K562 (cell line): ENCODE measurements at regions not wholly inside any gene's neighbourhood (a gene's known extent, or its start where the extent isn't known, plus 50 kb on each side); places are given as distances from the start of the nearest gene placed in this dataset.

Experiments
- BHLHE40 ChIP-seq: IDR thresholded peaks from 2 replicates; pipeline ENCODE4 v1.6.1; 2011; ENCODE audit warnings: low read length, improper control_type of control experiment
- CCAR2 ChIP-seq: fragments of 200-400 bp; formaldehyde crosslinking; IDR thresholded peaks from 2 replicates; pipeline ENCODE4 v1.6.1; 2017; ENCODE audit warnings: mild to moderate bottlenecking, low read depth, low read length
- DIDO1 ChIP-seq: fragments of 450-650 bp; IDR thresholded peaks from 2 replicates; pipeline ENCODE4 v1.6.1; 2016; ENCODE audit warnings: low read depth, missing biosample characterization, missing genetic modification characterization
- MGA ChIP-seq: fragments of 450-650 bp; IDR thresholded peaks from 2 replicates; pipeline ENCODE4 v1.6.1; 2016; ENCODE audit warnings: mild to moderate bottlenecking, moderate library complexity
- NEUROD1 ChIP-seq: fragments of 150-350 bp; IDR thresholded peaks from 2 replicates; pipeline ENCODE4 v1.6.1; 2014; ENCODE audit warnings: borderline replicate concordance, low read length, low read depth; ENCODE audit not compliant: partially characterized antibody
- RFX5 ChIP-seq: IDR thresholded peaks from 2 replicates; pipeline ENCODE4 v1.6.1; 2011; ENCODE audit warnings: low read depth, mild to moderate bottlenecking, improper control_type of control experiment, low read length
- SMAD3 ChIP-seq: fragments of 450-650 bp; formaldehyde crosslinking; conservative IDR thresholded peaks from 2 replicates; pipeline ENCODE4 v1.4.0; 2020; ENCODE audit warnings: mild to moderate bottlenecking
- SMC3 ChIP-seq: conservative IDR thresholded peaks from 2 replicates; pipeline ENCODE4 v1.6.1; 2011; ENCODE audit warnings: low read depth, low read length, improper control_type of control experiment; ENCODE audit not compliant: insufficient read depth
- TFAP4 ChIP-seq: sonication (generic); formaldehyde crosslinking; IDR thresholded peaks from 2 replicates; pipeline ENCODE4 v1.8.0; 2022; ENCODE audit warnings: missing genetic modification reagents, mild to moderate bottlenecking, moderate library complexity, borderline replicate concordance
- TSC22D4 ChIP-seq: fragments of 450-650 bp; IDR thresholded peaks from 2 replicates; pipeline ENCODE4 v1.6.1; 2016; ENCODE audit warnings: missing genetic modification characterization, missing biosample characterization, control low read depth
- USF2 ChIP-seq: sonication (generic); formaldehyde crosslinking; IDR thresholded peaks from 2 replicates; pipeline ENCODE4 v1.5.0; 2020; ENCODE audit warnings: missing genetic modification reagents
- ZBTB1 ChIP-seq: sonication (generic); formaldehyde crosslinking; IDR thresholded peaks from 2 replicates; pipeline ENCODE4 v1.8.1; 2023; ENCODE audit warnings: missing genetic modification reagents, low read depth, mild to moderate bottlenecking, borderline replicate concordance
- ZC3H8 ChIP-seq: fragments of 450-650 bp; IDR thresholded peaks from 2 replicates; pipeline ENCODE4 v1.6.1; 2017
- ZEB2 ChIP-seq: fragments of 450-650 bp; IDR thresholded peaks from 2 replicates; pipeline ENCODE4 v1.6.1; 2016
- ZNF561 ChIP-seq: fragments of 450-650 bp; formaldehyde crosslinking; conservative IDR thresholded peaks from 2 replicates; pipeline ENCODE4 v1.4.0; 2020; ENCODE audit warnings: mild to moderate bottlenecking, moderate library complexity
- ZNF75A ChIP-seq: fragments of 450-650 bp; formaldehyde crosslinking; IDR thresholded peaks from 2 replicates; pipeline ENCODE4 v1.4.0; 2020; ENCODE audit warnings: mild to moderate bottlenecking

- peak; percentile 80 for TF ChIP-seq MGA
- no peak for TF ChIP-seq TFAP4 (CRISPR knock-in tag)
- no peak for TF ChIP-seq DIDO1
- TF ChIP-seq ZNF75A (CRISPR knock-in tag), result no peak
- TF ChIP-seq CCAR2, result no peak
- no peak for TF ChIP-seq USF2 (CRISPR knock-in tag)
- no peak for TF ChIP-seq ZBTB1
- peak; percentile 97 for TF ChIP-seq SMC3
- TF ChIP-seq ZC3H8, result no peak
- TF ChIP-seq ZEB2, result no peak
- no peak for TF ChIP-seq SMAD3
- TF ChIP-seq NEUROD1, result no peak
- TF ChIP-seq BHLHE40, result peak; percentile 39; the same call in 1 of the 2 replicates
- no peak for TF ChIP-seq RFX5
- TF ChIP-seq ZNF561 (CRISPR knock-in tag), result no peak
- TF ChIP-seq TSC22D4 (tag), result no peak
Observed at GRCh38 chr5:154610321-154611154, 132.5 kb upstream of the HAND1 start (continued).
